Fibroblast of gingiva (primary cell): ENCODE measurements at regions not wholly inside any gene's neighbourhood (a gene's known extent, or its start where the extent isn't known, plus 50 kb on each side); places are given as distances from the start of the nearest gene placed in this dataset.
A peak's percentile ranks its signal among the peaks of the same experiment; 100 is the strongest.

ENCODE experiments used
- DNase-seq: peaks from one replicate; pipeline ENCODE4 v3.0.0-alpha.2; 2011; ENCODE audit warnings: low read depth

- no peak for DNase-seq
These were observed 113.5 kb upstream of the ZNF678 start for GRCh38 chr1:227449741-227450441.

GRCh38 chr1:227449051-227449450, 114.3 kb upstream of the ZNF678 start:
- DNase-seq = no peak

GRCh38 chr1:227447531-227447990, 115.8 kb upstream of the ZNF678 start:
- peak; percentile 39 for DNase-seq

GRCh38 chr1:227445746-227446145, 117.6 kb upstream of the ZNF678 start:
- no peak for DNase-seq

GRCh38 chr1:227445092-227445674, 118.2 kb upstream of the ZNF678 start:
- DNase-seq = no peak

GRCh38 chr1:227440182-227440581, 121.9 kb upstream of the CDC42BPA start:
- no peak for DNase-seq

GRCh38 chr1:227437495-227438008, 119.3 kb upstream of the CDC42BPA start:
- DNase-seq = peak; percentile 56

GRCh38 chr1:227434808-227435444, 116.6 kb upstream of the CDC42BPA start:
- no peak for DNase-seq

GRCh38 chr1:227433663-227434341, 115.5 kb upstream of the CDC42BPA start:
- DNase-seq = no peak

GRCh38 chr1:227432981-227433380, 114.7 kb upstream of the CDC42BPA start:
- DNase-seq = no peak

- DNase-seq = no peak
These were observed 113.9 kb upstream of the CDC42BPA start for GRCh38 chr1:227432181-227432535.

- DNase-seq = peak; percentile 83
These were observed 111.4 kb upstream of the CDC42BPA start for GRCh38 chr1:227429447-227430359.

GRCh38 chr1:227428803-227429202, 110.5 kb upstream of the CDC42BPA start:
- DNase-seq = no peak

GRCh38 chr1:227427411-227427810, 109.1 kb upstream of the CDC42BPA start:
- DNase-seq = no peak

- no peak for DNase-seq
These were observed 106.7 kb upstream of the CDC42BPA start for GRCh38 chr1:227424953-227425352.

- no peak for DNase-seq
These were observed 105.9 kb upstream of the CDC42BPA start for GRCh38 chr1:227424159-227424680.

GRCh38 chr1:227422581-227422980, 104.3 kb upstream of the CDC42BPA start:
- DNase-seq = no peak

- DNase-seq = no peak
These were observed 101.9 kb upstream of the CDC42BPA start for GRCh38 chr1:227420147-227420546.

GRCh38 chr1:227417756-227418480, 99.6 kb upstream of the CDC42BPA start:
- DNase-seq = no peak

GRCh38 chr1:227416156-227416830, 98.0 kb upstream of the CDC42BPA start:
- peak; percentile 19 for DNase-seq
